H9 (cell line): ENCODE measurements at regions not wholly inside any gene's neighbourhood (a gene's known extent, or its start where the extent isn't known, plus 50 kb on each side); places are given as distances from the start of the nearest gene placed in this dataset.

Source experiments
- DNase-seq: peaks from one replicate; pipeline ENCODE4 v3.0.0-alpha.2; 2017
- H2AFZ ChIP-seq: one replicate; pipeline ENCODE4 v1.6.1; 2013; ENCODE audit warnings: mild to moderate bottlenecking, low read length, control low read depth, moderate library complexity
- H2AK5ac ChIP-seq: 2 replicates; pipeline ENCODE4 v1.6.1; 2013; ENCODE audit warnings: low read length, control low read depth, mixed read lengths; ENCODE audit not compliant: insufficient read length
- H2BK120ac ChIP-seq: one replicate; pipeline ENCODE4 v1.6.1; 2013; ENCODE audit warnings: low read depth, mild to moderate bottlenecking, low read length, control low read depth, inconsistent platforms; ENCODE audit not compliant: poor library complexity, severe bottlenecking
- H2BK12ac ChIP-seq: 2 replicates; pipeline ENCODE4 v1.6.1; 2013; ENCODE audit warnings: low read length, control low read depth, mixed read lengths, low read depth; ENCODE audit not compliant: insufficient read length
- H2BK15ac ChIP-seq: 2 replicates; pipeline ENCODE4 v1.6.1; 2013; ENCODE audit warnings: low read depth, low read length, control low read depth
- H2BK20ac ChIP-seq: one replicate; pipeline ENCODE4 v1.6.1; 2013; ENCODE audit warnings: low read depth, mild to moderate bottlenecking, low read length, control low read depth, inconsistent platforms; ENCODE audit not compliant: poor library complexity, severe bottlenecking
- H2BK5ac ChIP-seq: 2 replicates; pipeline ENCODE4 v1.6.1; 2013; ENCODE audit warnings: low read length, control low read depth, mixed read lengths; ENCODE audit not compliant: insufficient read length
- H3K14ac ChIP-seq: 2 replicates; pipeline ENCODE4 v1.6.1; 2013; ENCODE audit warnings: low read length, control low read depth; ENCODE audit not compliant: insufficient read depth
- H3K18ac ChIP-seq: 2 replicates; pipeline ENCODE4 v1.6.1; 2013; ENCODE audit warnings: low read depth, mild to moderate bottlenecking, mixed read lengths, low read length, control low read depth; ENCODE audit not compliant: insufficient read length
- H3K23ac ChIP-seq: 2 replicates; pipeline ENCODE4 v1.6.1; 2013; ENCODE audit warnings: low read length, control low read depth, mixed read lengths, low read depth; ENCODE audit not compliant: insufficient read length
- H3K23me2 ChIP-seq: 2 replicates; pipeline ENCODE4 v1.6.1; 2013; ENCODE audit warnings: low read depth, mild to moderate bottlenecking, mixed read lengths, low read length, control low read depth; ENCODE audit not compliant: insufficient read length, poor library complexity, severe bottlenecking
- H3K27ac ChIP-seq: 2 replicates; pipeline ENCODE4 v1.5.1; 2013; ENCODE audit warnings: low read length, control low read depth, mixed read lengths, low read depth; ENCODE audit not compliant: insufficient read length
- H3K27me3 ChIP-seq: 2 replicates; pipeline ENCODE4 v1.6.1; 2013; ENCODE audit warnings: low read length, control low read depth, inconsistent platforms; ENCODE audit not compliant: insufficient read depth
- H3K4ac ChIP-seq: 2 replicates; pipeline ENCODE4 v1.6.1; 2013; ENCODE audit warnings: low read depth, mild to moderate bottlenecking, control low read depth, inconsistent platforms, low read length, moderate library complexity
- H3K4me1 ChIP-seq: 2 replicates; pipeline ENCODE4 v1.6.1; 2013; ENCODE audit warnings: low read length, control low read depth, inconsistent platforms; ENCODE audit not compliant: insufficient read depth
- H3K4me2 ChIP-seq: 2 replicates; pipeline ENCODE4 v1.6.1; 2013; ENCODE audit warnings: low read length, control low read depth, mixed read lengths; ENCODE audit not compliant: insufficient read length, insufficient read depth
- H3K56ac ChIP-seq: 2 replicates; pipeline ENCODE4 v1.6.1; 2013; ENCODE audit warnings: low read depth, mild to moderate bottlenecking, mixed read lengths, low read length, control low read depth; ENCODE audit not compliant: insufficient read length
- H3K79me1 ChIP-seq: 2 replicates; pipeline ENCODE4 v1.6.1; 2013; ENCODE audit warnings: low read depth, mild to moderate bottlenecking, moderate library complexity, low read length, control low read depth, inconsistent platforms; ENCODE audit not compliant: insufficient read depth, poor library complexity, severe bottlenecking
- H3K79me2 ChIP-seq: 2 replicates; pipeline ENCODE4 v1.6.1; 2013; ENCODE audit warnings: low read length, control low read depth, inconsistent platforms; ENCODE audit not compliant: insufficient read depth
- H3K9ac ChIP-seq: 2 replicates; pipeline ENCODE4 v1.6.1; 2013; ENCODE audit warnings: low read length, control low read depth, mixed read lengths; ENCODE audit not compliant: insufficient read length; ENCODE audit errors: extremely low read depth
- H3K9me3 ChIP-seq: one replicate; pipeline ENCODE4 v1.6.1; 2013; ENCODE audit warnings: low read depth, low read length, inconsistent platforms; ENCODE audit not compliant: control insufficient read depth
- H3T11ph ChIP-seq: one replicate; pipeline ENCODE4 v1.6.1; 2013; ENCODE audit warnings: mild to moderate bottlenecking, low read length, control low read depth, inconsistent platforms
- H4K20me1 ChIP-seq: one replicate; pipeline ENCODE4 v1.6.1; 2013; ENCODE audit not compliant: control insufficient read depth, insufficient read length, insufficient read depth
- H4K5ac ChIP-seq: 2 replicates; pipeline ENCODE4 v1.6.1; 2013; ENCODE audit warnings: low read depth, mild to moderate bottlenecking, mixed read lengths, low read length, control low read depth; ENCODE audit not compliant: insufficient read length
- H4K8ac ChIP-seq: replicated peaks from 2 replicates; pipeline ENCODE4 v1.6.1; 2013; ENCODE audit warnings: low read length, control low read depth, mixed read lengths, low read depth; ENCODE audit not compliant: insufficient read length
- H4K91ac ChIP-seq: 2 replicates; pipeline ENCODE4 v1.6.1; 2013; ENCODE audit warnings: low read depth, mild to moderate bottlenecking, moderate library complexity, mixed read lengths, low read length, control low read depth; ENCODE audit not compliant: insufficient read length
- H3K27ac Mint-ChIP-seq, 3 experiments: 2 replicates in 2 of 3; 3 replicates in 1 of 3; pipeline ENCODE4 v1.8.0; 2020 to 2021; ENCODE audit warnings: mixed read lengths in 3 of 3, mild to moderate bottlenecking in 1 of 3, moderate library complexity in 1 of 3
- H3K27me3 Mint-ChIP-seq: 2 replicates; pipeline ENCODE4 v1.8.0; 2021; ENCODE audit warnings: low read depth, mild to moderate bottlenecking, moderate library complexity, mixed read lengths
- H3K36me3 Mint-ChIP-seq, 3 experiments: 2 replicates in 2 of 3; 3 replicates in 1 of 3; pipeline ENCODE4 v1.8.0; 2020 to 2021; ENCODE audit warnings: low read depth in 3 of 3, mixed read lengths in 3 of 3; ENCODE audit not compliant: insufficient read depth in 1 of 3
- H3K4me1 Mint-ChIP-seq, 2 experiments: 2 replicates each; pipeline ENCODE4 v1.8.0; 2020; ENCODE audit warnings: mixed read lengths in 2 of 2
- H3K4me3 Mint-ChIP-seq, 2 experiments: 2 replicates in 1 of 2; 3 replicates in 1 of 2; pipeline ENCODE4 v1.8.0; 2020 to 2021; ENCODE audit warnings: mild to moderate bottlenecking in 2 of 2, mixed read lengths in 2 of 2, moderate library complexity in 1 of 2
- H3K9me3 Mint-ChIP-seq, 2 experiments: 2 replicates in 1 of 2; 3 replicates in 1 of 2; pipeline ENCODE4 v1.8.0; 2020; ENCODE audit warnings: mild to moderate bottlenecking in 2 of 2, mixed read lengths in 2 of 2, moderate library complexity in 1 of 2
- TF ChIP-seq, protein P1 (sequence below): fragments of 200-600 bp; sonication (generic); conservative IDR thresholded peaks from 3 replicates; pipeline ENCODE4 v1.8.0; 2021; ENCODE audit warnings: antibody characterized with exemption, mild to moderate bottlenecking

DNA sequence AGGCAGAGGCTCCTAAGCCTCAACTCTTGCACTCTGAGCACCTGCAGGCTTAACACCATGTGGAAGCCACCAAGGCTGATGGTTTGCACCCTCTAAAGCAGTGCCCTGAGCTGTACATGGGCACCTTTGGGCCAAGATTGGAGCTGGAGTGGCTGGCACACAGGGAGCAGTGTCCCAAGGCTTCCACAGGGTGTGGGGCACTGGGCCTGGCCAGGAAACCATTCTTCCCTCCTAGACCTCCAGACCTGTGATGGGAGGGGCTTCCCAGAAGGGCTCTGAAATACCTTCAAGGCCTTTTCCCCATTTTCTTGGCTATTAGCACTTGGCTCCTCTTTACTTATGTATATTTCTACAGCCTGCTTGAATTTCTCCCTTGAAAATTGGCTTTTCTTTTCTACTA, 67.9 kb upstream of the PPM1J start:
- H3K27ac ChIP-seq: no peak overlapping the region
- no peak overlapping the region for H4K91ac ChIP-seq
- TF ChIP-seq, protein P1, sequence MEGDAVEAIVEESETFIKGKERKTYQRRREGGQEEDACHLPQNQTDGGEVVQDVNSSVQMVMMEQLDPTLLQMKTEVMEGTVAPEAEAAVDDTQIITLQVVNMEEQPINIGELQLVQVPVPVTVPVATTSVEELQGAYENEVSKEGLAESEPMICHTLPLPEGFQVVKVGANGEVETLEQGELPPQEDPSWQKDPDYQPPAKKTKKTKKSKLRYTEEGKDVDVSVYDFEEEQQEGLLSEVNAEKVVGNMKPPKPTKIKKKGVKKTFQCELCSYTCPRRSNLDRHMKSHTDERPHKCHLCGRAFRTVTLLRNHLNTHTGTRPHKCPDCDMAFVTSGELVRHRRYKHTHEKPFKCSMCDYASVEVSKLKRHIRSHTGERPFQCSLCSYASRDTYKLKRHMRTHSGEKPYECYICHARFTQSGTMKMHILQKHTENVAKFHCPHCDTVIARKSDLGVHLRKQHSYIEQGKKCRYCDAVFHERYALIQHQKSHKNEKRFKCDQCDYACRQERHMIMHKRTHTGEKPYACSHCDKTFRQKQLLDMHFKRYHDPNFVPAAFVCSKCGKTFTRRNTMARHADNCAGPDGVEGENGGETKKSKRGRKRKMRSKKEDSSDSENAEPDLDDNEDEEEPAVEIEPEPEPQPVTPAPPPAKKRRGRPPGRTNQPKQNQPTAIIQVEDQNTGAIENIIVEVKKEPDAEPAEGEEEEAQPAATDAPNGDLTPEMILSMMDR: no peak
- H3K79me2 ChIP-seq: no peaks in the 10 kb centered on the region
- H2BK15ac ChIP-seq: no peak overlapping the region
- no peak overlapping the region for H3K14ac ChIP-seq
- no peaks in the 10 kb centered on the region for H3K79me1 ChIP-seq
- no peak overlapping the region for H2AK5ac ChIP-seq
- H2BK20ac ChIP-seq: no peak overlapping the region
- no peaks in the 10 kb centered on the region for H3K9me3 ChIP-seq
- no peak overlapping the region for H2AFZ ChIP-seq
- no peak overlapping the region for H4K5ac ChIP-seq
- H3T11ph ChIP-seq: no peak overlapping the region
- H2BK12ac ChIP-seq: no peak overlapping the region
- H3K56ac ChIP-seq: no peak overlapping the region
- H4K20me1 ChIP-seq: no peaks in the 10 kb centered on the region
- Mint-ChIP-seq H3K9me3 (peaks cover 12 to 21% of the 10 kb centered on the region in 2 experiments), H3K27me3 (peaks cover 1% of the 10 kb centered on the region; the same call in 1 of the 2 replicates), H3K4me3 (no peak overlapping the region), H3K4me1 (peaks cover 4 to 8% of the 10 kb centered on the region in 2 experiments; a peak in 3 of 4 replicates), H3K36me3 (peaks cover 9 to 17% (median 12%) of the 10 kb centered on the region in 3 experiments), H3K27ac (no peak overlapping the region)
- H3K23ac ChIP-seq: no peak overlapping the region
- no peak overlapping the region for H2BK120ac ChIP-seq
- no peak overlapping the region for H4K8ac ChIP-seq
- H3K4ac ChIP-seq: no peak overlapping the region
- no peak for DNase-seq
- H3K4me1 ChIP-seq: no peaks in the 10 kb centered on the region
- H3K4me2 ChIP-seq: no peak overlapping the region
- H3K9ac ChIP-seq: no peak overlapping the region
- no peak overlapping the region for H2BK5ac ChIP-seq
- H3K23me2 ChIP-seq: no peaks in the 10 kb centered on the region
- no peak overlapping the region for H3K18ac ChIP-seq
- no peaks in the 10 kb centered on the region for H3K27me3 ChIP-seq
